ENCODE measurements at regions not wholly inside any gene's neighbourhood (a gene's known extent, or its start where the extent isn't known, plus 50 kb on each side); places are given as distances from the start of the nearest gene placed in this dataset.

GRCh38 chr16:35140293-35140986 lies 1681.0 kb downstream of the TP53TG3F start:
- TF ChIP-seq, protein P1, sequence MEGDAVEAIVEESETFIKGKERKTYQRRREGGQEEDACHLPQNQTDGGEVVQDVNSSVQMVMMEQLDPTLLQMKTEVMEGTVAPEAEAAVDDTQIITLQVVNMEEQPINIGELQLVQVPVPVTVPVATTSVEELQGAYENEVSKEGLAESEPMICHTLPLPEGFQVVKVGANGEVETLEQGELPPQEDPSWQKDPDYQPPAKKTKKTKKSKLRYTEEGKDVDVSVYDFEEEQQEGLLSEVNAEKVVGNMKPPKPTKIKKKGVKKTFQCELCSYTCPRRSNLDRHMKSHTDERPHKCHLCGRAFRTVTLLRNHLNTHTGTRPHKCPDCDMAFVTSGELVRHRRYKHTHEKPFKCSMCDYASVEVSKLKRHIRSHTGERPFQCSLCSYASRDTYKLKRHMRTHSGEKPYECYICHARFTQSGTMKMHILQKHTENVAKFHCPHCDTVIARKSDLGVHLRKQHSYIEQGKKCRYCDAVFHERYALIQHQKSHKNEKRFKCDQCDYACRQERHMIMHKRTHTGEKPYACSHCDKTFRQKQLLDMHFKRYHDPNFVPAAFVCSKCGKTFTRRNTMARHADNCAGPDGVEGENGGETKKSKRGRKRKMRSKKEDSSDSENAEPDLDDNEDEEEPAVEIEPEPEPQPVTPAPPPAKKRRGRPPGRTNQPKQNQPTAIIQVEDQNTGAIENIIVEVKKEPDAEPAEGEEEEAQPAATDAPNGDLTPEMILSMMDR (conservative IDR thresholded peaks at IDR 0.05) = no peak
- TF ChIP-seq ZFX (IDR thresholded peaks at IDR 0.05) = no peak

Measured in C4-2B (cell line).